ENCODE measurements at regions not wholly inside any gene's neighbourhood (a gene's known extent, or its start where the extent isn't known, plus 50 kb on each side); places are given as distances from the start of the nearest gene placed in this dataset.

DNA sequence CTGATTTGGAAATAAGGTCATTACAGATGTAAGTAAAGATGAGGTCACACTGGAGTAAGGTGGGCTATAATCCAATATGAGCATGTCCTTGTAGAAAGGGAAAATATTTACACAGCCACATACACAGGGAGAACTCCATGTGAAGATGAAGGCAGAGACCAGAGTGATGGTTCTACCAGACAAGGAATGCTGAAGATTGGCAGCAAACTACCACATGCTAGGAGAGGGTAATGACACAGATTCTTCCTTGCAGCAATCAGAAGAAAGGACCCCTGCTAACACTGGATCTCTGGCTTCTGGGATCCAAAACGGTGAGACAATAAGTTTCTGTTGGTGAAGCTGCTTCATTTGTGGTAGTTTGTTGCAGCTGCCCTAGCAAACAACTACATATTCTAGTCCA is 56.0 kb upstream of the SPTSSB start:
- no peak for TF ChIP-seq CTCF (IDR thresholded peaks at IDR 0.05; ENCODE audit: insufficient read depth, low read length)
- no peak for TF ChIP-seq REST (IDR thresholded peaks at IDR 0.05; ENCODE audit: insufficient replicate concordance, low read depth)
- no peak for TF ChIP-seq POLR2AphosphoS5 (IDR thresholded peaks at IDR 0.05; ENCODE audit: low read depth)
- no peak for TF ChIP-seq GABPA (IDR thresholded peaks at IDR 0.05; ENCODE audit: low read depth)
- no peak for TF ChIP-seq SPI1 (IDR thresholded peaks at IDR 0.05; ENCODE audit: borderline replicate concordance, low read depth)
